ENCODE measurements at regions not wholly inside any gene's neighbourhood (a gene's known extent, or its start where the extent isn't known, plus 50 kb on each side); places are given as distances from the start of the nearest gene placed in this dataset.

DNA sequence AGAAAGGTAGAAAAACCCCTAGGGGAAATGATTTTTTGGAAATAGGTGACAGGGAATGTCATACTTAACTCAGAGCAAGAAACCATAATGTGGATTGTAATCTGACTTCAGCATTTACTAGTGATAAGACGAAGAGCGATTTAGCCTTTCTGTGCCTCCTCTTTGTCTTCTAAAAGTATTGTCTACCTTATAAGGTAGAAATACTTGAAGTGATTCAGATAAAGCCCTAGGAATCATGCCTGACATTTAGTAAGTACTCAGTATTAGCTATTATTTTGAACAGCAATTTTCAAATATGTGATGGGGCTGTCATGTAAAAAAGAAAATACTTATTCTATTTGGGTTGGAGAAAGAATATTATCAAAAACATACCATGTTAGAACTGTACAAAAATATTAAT, 525.9 kb upstream of the EYS start:
- ATAC-seq (ENCODE audit: poor library complexity), result no peak
- ChIA-PET CTCF (no interaction called here), POLR2A (no interaction called here)
- Mint-ChIP-seq H3K9me3 (peaks cover 9% of the 10 kb centered on the region), H3K4me3 (no peak overlapping the region), H3K36me3 (ENCODE audit: low read depth) (no peaks in the 10 kb centered on the region), H3K4me1 (ENCODE audit: low read depth) (no peaks in the 10 kb centered on the region), H3K27me3 (no peaks in the 10 kb centered on the region), H3K27ac (no peak overlapping the region)
- H3K36me3 ChIP-seq (ENCODE audit: insufficient read depth, low read length), result no peaks in the 10 kb centered on the region
- no peaks in the 10 kb centered on the region for H3K9me3 ChIP-seq (ENCODE audit: control insufficient read depth in 1 of 2, insufficient read depth in 1 of 2, low read length in 2 of 2)
- intact Hi-C loops (cut with DNase I, micrococcal nuclease), result no loop called here
- no peak for DNase-seq
- no peaks in the 10 kb centered on the region for H3K27me3 ChIP-seq (ENCODE audit: control insufficient read depth in 1 of 2, insufficient read depth in 2 of 2, low read length in 2 of 2)
- no peaks in the 10 kb centered on the region for H3K4me1 ChIP-seq (ENCODE audit: insufficient read depth, low read length)
- H3K4me3 ChIP-seq (ENCODE audit: low read length), result no peak overlapping the region
- no peak overlapping the region for H3K27ac ChIP-seq (ENCODE audit: low read depth in 1 of 2, low read length in 2 of 2)
- TF ChIP-seq, protein P1, sequence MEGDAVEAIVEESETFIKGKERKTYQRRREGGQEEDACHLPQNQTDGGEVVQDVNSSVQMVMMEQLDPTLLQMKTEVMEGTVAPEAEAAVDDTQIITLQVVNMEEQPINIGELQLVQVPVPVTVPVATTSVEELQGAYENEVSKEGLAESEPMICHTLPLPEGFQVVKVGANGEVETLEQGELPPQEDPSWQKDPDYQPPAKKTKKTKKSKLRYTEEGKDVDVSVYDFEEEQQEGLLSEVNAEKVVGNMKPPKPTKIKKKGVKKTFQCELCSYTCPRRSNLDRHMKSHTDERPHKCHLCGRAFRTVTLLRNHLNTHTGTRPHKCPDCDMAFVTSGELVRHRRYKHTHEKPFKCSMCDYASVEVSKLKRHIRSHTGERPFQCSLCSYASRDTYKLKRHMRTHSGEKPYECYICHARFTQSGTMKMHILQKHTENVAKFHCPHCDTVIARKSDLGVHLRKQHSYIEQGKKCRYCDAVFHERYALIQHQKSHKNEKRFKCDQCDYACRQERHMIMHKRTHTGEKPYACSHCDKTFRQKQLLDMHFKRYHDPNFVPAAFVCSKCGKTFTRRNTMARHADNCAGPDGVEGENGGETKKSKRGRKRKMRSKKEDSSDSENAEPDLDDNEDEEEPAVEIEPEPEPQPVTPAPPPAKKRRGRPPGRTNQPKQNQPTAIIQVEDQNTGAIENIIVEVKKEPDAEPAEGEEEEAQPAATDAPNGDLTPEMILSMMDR (IDR thresholded peaks at IDR 0.05), result no peak

DNA sequence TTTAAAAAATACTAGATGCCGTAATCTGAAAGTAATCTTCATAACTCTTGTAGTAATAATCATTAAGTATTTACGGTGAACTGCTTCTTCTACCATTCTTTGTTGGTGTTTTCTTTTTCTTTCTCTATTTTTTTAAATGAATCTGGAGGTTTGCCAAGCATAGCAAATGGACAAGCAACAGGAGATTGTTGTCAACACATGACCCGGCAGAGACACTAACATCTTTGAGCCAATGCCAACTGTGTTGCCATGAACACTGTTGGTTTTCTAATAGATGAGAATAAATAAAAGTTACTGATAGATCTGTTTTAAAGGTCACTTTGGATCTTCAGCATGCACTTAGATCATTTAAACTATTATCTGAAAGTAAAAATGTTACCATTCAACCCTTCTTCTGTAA, 523.6 kb upstream of the EYS start:
- Histone ChIP-seq H3K36me3 (ENCODE audit: insufficient read depth, low read length) (no peaks in the 10 kb centered on the region), H3K27me3 (ENCODE audit: control insufficient read depth in 1 of 2, insufficient read depth in 2 of 2, low read length in 2 of 2) (no peaks in the 10 kb centered on the region), H3K4me1 (ENCODE audit: insufficient read depth, low read length) (no peaks in the 10 kb centered on the region), H3K27ac (ENCODE audit: low read depth in 1 of 2, low read length in 2 of 2) (no peak overlapping the region), H3K9me3 (ENCODE audit: control insufficient read depth in 1 of 2, insufficient read depth in 1 of 2, low read length in 2 of 2) (no peaks in the 10 kb centered on the region), H3K4me3 (ENCODE audit: low read length) (no peak overlapping the region)
- ATAC-seq (ENCODE audit: poor library complexity) (no peak), DNase-seq (no peak)
- ChIA-PET POLR2A (no interaction called here), CTCF (no interaction called here)
- no peaks in the 10 kb centered on the region for H3K36me3 Mint-ChIP-seq (ENCODE audit: low read depth)
- H3K27ac Mint-ChIP-seq, result no peak overlapping the region
- TF ChIP-seq, protein P1 (IDR thresholded peaks at IDR 0.05), result no peak
- peaks cover 11% of the 10 kb centered on the region for H3K9me3 Mint-ChIP-seq
- H3K4me1 Mint-ChIP-seq (ENCODE audit: low read depth), result no peaks in the 10 kb centered on the region
- H3K27me3 Mint-ChIP-seq, result no peaks in the 10 kb centered on the region
- no peak overlapping the region for H3K4me3 Mint-ChIP-seq
- intact Hi-C loops (cut with DNase I, micrococcal nuclease), result no loop called here

DNA sequence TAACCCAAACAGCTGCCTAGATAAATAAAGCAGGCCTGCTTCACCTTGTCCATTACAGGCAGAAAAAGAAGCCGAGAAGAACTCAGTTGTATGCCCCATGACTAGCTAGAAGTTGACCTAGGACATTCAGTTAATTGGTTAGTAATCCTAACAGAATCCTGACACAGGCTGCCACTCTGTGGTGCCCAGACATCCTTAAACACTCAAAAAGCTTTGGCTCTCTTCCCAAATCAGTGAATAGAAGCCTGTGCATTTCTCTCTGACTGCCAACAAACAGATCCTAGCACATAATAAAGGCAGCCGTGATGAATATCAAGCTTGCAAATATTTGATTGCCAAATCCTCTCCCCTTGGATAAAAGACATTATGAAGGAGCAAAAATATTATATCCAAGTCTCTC, 519.1 kb upstream of the EYS start:
- H3K36me3 ChIP-seq (ENCODE audit: insufficient read depth, low read length), result no peaks in the 10 kb centered on the region
- Mint-ChIP-seq H3K4me1 (ENCODE audit: low read depth) (no peaks in the 10 kb centered on the region), H3K27ac (no peak overlapping the region), H3K36me3 (ENCODE audit: low read depth) (no peaks in the 10 kb centered on the region), H3K27me3 (no peaks in the 10 kb centered on the region), H3K9me3 (peaks cover 9% of the 10 kb centered on the region), H3K4me3 (no peak overlapping the region)
- no peaks in the 10 kb centered on the region for H3K9me3 ChIP-seq (ENCODE audit: control insufficient read depth in 1 of 2, insufficient read depth in 1 of 2, low read length in 2 of 2)
- intact Hi-C loops (cut with DNase I, micrococcal nuclease), result no loop called here
- H3K27ac ChIP-seq (ENCODE audit: low read depth in 1 of 2, low read length in 2 of 2), result no peak overlapping the region
- POLR2A ChIA-PET, result no interaction called here
- H3K27me3 ChIP-seq (ENCODE audit: control insufficient read depth in 1 of 2, insufficient read depth in 2 of 2, low read length in 2 of 2), result no peaks in the 10 kb centered on the region
- CTCF ChIA-PET, result no interaction called here
- TF ChIP-seq, protein P1 (IDR thresholded peaks at IDR 0.05), result no peak
- H3K4me3 ChIP-seq (ENCODE audit: low read length), result no peak overlapping the region
- ATAC-seq (ENCODE audit: poor library complexity), result no peak
- DNase-seq, result no peak
- no peaks in the 10 kb centered on the region for H3K4me1 ChIP-seq (ENCODE audit: insufficient read depth, low read length)
